Ishikawa (cell line): ENCODE measurements at regions not wholly inside any gene's neighbourhood (a gene's known extent, or its start where the extent isn't known, plus 50 kb on each side); places are given as distances from the start of the nearest gene placed in this dataset.

Source experiments
- CEBPB ChIP-seq: IDR thresholded peaks from 2 replicates; pipeline ENCODE4 v1.6.1; 2012
- CREB1 ChIP-seq: IDR thresholded peaks from 2 replicates; pipeline ENCODE4 v1.6.1; 2012; ENCODE audit warnings: low read depth
- EGR1 ChIP-seq: IDR thresholded peaks from 2 replicates; pipeline ENCODE4 v1.6.1; 2012
- EP300 ChIP-seq: IDR thresholded peaks from 2 replicates; pipeline ENCODE4 v1.6.1; 2012; ENCODE audit warnings: borderline replicate concordance
- FOXM1 ChIP-seq: IDR thresholded peaks from 2 replicates; pipeline ENCODE4 v1.6.1; 2012; ENCODE audit warnings: low read depth, borderline replicate concordance
- NFIC ChIP-seq: IDR thresholded peaks from 2 replicates; pipeline ENCODE4 v1.6.1; 2012
- RAD21 ChIP-seq: IDR thresholded peaks from 2 replicates; pipeline ENCODE4 v1.6.1; 2012; ENCODE audit warnings: low read depth
- REST ChIP-seq: IDR thresholded peaks from 2 replicates; pipeline ENCODE4 v1.6.1; 2012; ENCODE audit warnings: low read depth, mild to moderate bottlenecking
- TAF1 ChIP-seq: IDR thresholded peaks from 2 replicates; pipeline ENCODE4 v1.6.1; 2012; ENCODE audit warnings: low read depth, mild to moderate bottlenecking
- TCF12 ChIP-seq: IDR thresholded peaks from 2 replicates; pipeline ENCODE4 v1.6.1; 2012; ENCODE audit warnings: low read depth
- TEAD4 ChIP-seq: IDR thresholded peaks from 2 replicates; pipeline ENCODE4 v1.6.1; 2012
- USF1 ChIP-seq: IDR thresholded peaks from 2 replicates; pipeline ENCODE4 v1.6.1; 2012
- YY1 ChIP-seq: IDR thresholded peaks from 2 replicates; pipeline ENCODE4 v1.6.1; 2012; ENCODE audit warnings: low read depth
- ZBTB7A ChIP-seq: IDR thresholded peaks from 2 replicates; pipeline ENCODE4 v1.6.1; 2012; ENCODE audit warnings: low read depth
- TF ChIP-seq, protein P1 (sequence below): IDR thresholded peaks from 2 replicates; pipeline ENCODE4 v1.6.1; 2012

GRCh38 chr13:107339209-107339608, 771.3 kb upstream of the ARGLU1 start:
- TF ChIP-seq YY1, result no peak
- TF ChIP-seq USF1, result no peak
- no peak for TF ChIP-seq CREB1
- no peak for TF ChIP-seq RAD21
- TF ChIP-seq, protein P1, sequence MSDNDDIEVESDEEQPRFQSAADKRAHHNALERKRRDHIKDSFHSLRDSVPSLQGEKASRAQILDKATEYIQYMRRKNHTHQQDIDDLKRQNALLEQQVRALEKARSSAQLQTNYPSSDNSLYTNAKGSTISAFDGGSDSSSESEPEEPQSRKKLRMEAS, result no peak
- no peak for TF ChIP-seq FOXM1
- TF ChIP-seq TAF1, result no peak
- TF ChIP-seq NFIC, result no peak
- TF ChIP-seq EP300, result no peak
- TF ChIP-seq EGR1, result no peak

- TF ChIP-seq EGR1 (no peak), TCF12 (no peak), ZBTB7A (no peak)
Measured at GRCh38 chr13:107332188-107332587, 764.3 kb upstream of the ARGLU1 start.

DNA sequence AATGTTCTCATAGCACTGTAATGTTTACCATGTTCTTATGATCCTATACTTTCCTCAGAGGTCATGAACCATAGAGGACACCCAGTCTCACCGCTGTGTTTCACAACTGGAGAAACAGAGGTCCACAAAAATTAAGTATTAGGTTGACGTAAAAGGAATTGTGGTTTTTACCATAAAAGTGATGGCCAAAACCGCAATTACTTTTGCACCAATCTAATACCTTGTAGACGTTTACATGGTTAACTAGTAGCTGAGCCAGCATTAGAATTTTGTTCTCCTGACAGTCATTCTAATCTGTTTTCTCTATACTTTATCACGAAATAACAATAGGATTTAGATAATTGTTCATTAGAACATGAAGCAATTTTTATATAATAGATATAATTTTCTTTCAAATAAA, 763.4 kb upstream of the ARGLU1 start:
- TF ChIP-seq FOXM1, result no peak
- no peak for TF ChIP-seq CREB1
- TF ChIP-seq YY1, result no peak
- no peak for TF ChIP-seq EP300
- TF ChIP-seq NFIC, result no peak
- no peak for TF ChIP-seq TEAD4
- no peak for TF ChIP-seq REST
- TF ChIP-seq EGR1, result no peak
- no peak for TF ChIP-seq CEBPB
- no peak for TF ChIP-seq TAF1
- no peak for TF ChIP-seq ZBTB7A
- TF ChIP-seq TCF12, result no peak
- TF ChIP-seq USF1, result no peak
- TF ChIP-seq, protein P1, result no peak
- no peak for TF ChIP-seq RAD21

DNA sequence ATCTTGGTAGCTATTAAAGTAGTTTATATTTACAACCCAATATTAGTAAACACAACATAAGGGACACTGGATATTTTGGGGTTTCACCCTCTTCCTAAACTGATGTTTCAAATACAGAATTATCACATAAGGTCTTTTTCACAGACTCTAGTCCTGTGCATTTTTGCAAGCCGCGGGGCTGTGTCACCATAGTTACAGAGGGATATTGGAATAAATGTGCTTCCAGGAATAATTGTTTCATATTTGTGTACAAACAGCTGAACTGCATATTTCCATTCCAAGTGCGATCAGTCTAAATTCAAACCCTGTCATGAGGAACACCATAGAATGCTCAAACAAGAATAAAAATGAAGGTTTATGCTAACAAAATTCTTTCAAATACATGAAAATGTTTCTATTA, 762.5 kb upstream of the ARGLU1 start:
- no peak for TF ChIP-seq ZBTB7A

DNA sequence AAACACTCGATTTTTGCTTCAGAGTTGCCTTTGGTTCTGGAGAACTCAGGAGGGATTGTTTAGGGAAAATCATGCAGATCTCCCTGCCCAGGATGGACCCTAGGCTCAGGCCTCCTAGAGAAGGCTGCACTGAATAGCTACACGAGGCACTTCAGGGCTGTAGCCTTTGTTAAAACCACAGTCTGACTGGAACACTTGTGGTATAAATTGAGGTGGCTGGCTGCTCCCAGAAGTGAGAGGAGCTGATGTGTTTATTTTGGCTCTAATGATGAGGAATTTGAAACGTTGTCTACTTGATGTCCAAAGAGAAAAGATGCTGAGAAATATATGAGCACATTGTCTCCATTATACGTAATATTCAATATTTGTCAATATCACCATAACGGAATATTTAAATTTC, 762.1 kb upstream of the ARGLU1 start:
- TF ChIP-seq USF1, result no peak
- no peak for TF ChIP-seq REST
- TF ChIP-seq TAF1, result no peak
- no peak for TF ChIP-seq CREB1
- TF ChIP-seq ZBTB7A, result no peak
- TF ChIP-seq FOXM1, result no peak
- no peak for TF ChIP-seq RAD21
- TF ChIP-seq, protein P1, result no peak
- TF ChIP-seq TEAD4, result no peak
- TF ChIP-seq EGR1, result no peak
- no peak for TF ChIP-seq YY1
- TF ChIP-seq NFIC, result no peak
- TF ChIP-seq TCF12, result no peak
- TF ChIP-seq CEBPB, result no peak

DNA sequence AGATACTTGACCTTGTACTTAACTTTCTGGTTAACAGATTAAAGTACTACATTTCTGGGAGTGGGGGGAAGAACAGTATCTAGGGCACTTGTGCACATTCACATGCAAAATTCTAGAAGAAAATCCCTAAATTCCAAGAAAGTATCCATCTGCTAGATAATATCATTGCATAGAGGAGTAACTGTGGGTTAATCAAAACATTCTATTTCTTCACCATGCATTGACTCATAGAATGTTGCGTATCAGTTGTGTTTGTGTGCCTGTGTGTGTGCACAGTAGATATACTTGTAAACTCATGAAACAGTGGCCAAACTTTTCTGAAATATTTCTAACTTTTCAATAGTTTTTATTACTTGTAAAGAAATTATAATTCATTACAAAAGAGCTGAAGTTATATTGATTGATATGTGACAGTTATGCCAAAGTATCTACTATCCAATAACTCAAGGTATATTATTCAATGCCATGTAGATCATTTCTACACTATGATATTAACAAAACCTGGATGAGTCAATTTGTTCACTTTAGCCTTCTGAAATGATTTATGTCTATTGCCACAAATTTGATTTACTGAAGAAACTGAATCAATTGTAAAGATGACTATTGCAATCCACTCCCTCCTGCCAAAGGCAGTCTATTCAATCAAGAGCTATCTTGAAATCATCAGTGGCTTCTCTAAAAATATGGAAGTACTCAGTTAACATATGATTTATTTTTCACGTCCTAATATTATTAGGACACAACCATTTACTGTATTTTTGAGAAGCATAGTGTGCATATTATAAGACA, 756.7 kb upstream of the ARGLU1 start:
- no peak for TF ChIP-seq TCF12
- no peak for TF ChIP-seq TAF1
- no peak for TF ChIP-seq EP300
- no peak for TF ChIP-seq NFIC
- no peak for TF ChIP-seq ZBTB7A
- TF ChIP-seq FOXM1, result no peak
- no peak for TF ChIP-seq EGR1
- TF ChIP-seq USF1, result no peak
- no peak for TF ChIP-seq REST
- no peak for TF ChIP-seq CREB1
- TF ChIP-seq YY1, result no peak
- TF ChIP-seq TEAD4, result no peak
- no peak for TF ChIP-seq CEBPB
- no peak for TF ChIP-seq RAD21
- TF ChIP-seq, protein P1, result no peak
